Kidney epithelial cell (primary cell): ENCODE measurements at regions not wholly inside any gene's neighbourhood (a gene's known extent, or its start where the extent isn't known, plus 50 kb on each side); places are given as distances from the start of the nearest gene placed in this dataset.

Source experiments
- DNase-seq: peaks from one replicate; pipeline ENCODE4 v3.0.0-alpha.2; 2010; ENCODE audit warnings: low read depth
- H3K27me3 ChIP-seq: 2 replicates; pipeline ENCODE4 v1.6.0; 2011; ENCODE audit warnings: low read length; ENCODE audit not compliant: control insufficient read depth, insufficient read depth
- H3K36me3 ChIP-seq: 2 replicates; pipeline ENCODE4 v1.5.1; 2011; ENCODE audit warnings: low read length; ENCODE audit not compliant: control insufficient read depth, insufficient read depth
- H3K4me3 ChIP-seq: 2 replicates; pipeline ENCODE4 v1.5.1; 2011; ENCODE audit warnings: low read depth, mild to moderate bottlenecking, control low read depth, low read length
- CTCF ChIP-seq: IDR thresholded peaks from 2 replicates; pipeline ENCODE4 v1.5.1; 2011; ENCODE audit warnings: mild to moderate bottlenecking, moderate library complexity, low read length, control low read depth, inconsistent platforms; ENCODE audit not compliant: insufficient read depth, poor library complexity, severe bottlenecking

- Histone ChIP-seq H3K36me3 (no peaks in the 10 kb centered on the region), H3K27me3 (peaks cover 2% of the 10 kb centered on the region), H3K4me3 (no peak overlapping the region)
- TF ChIP-seq CTCF = peak; percentile 81
- DNase-seq = peak; percentile 7
Measured at GRCh38 chr14:76647697-76648298, 113.5 kb upstream of the VASH1 start.

GRCh38 chr14:76651410-76652055, 109.7 kb upstream of the VASH1 start:
- TF ChIP-seq CTCF = no peak
- Histone ChIP-seq H3K36me3 (no peaks in the 10 kb centered on the region), H3K4me3 (no peak overlapping the region), H3K27me3 (peaks cover 2% of the 10 kb centered on the region)
- DNase-seq = no peak

- no peak overlapping the region for H3K4me3 ChIP-seq
- H3K36me3 ChIP-seq = no peaks in the 10 kb centered on the region
- TF ChIP-seq CTCF = no peak
- no peak for DNase-seq
- peaks cover 2% of the 10 kb centered on the region for H3K27me3 ChIP-seq
Measured at GRCh38 chr14:76653875-76654572, 107.2 kb upstream of the VASH1 start.

- Histone ChIP-seq H3K36me3 (no peaks in the 10 kb centered on the region), H3K27me3 (peaks cover 2% of the 10 kb centered on the region), H3K4me3 (no peak overlapping the region)
- DNase-seq = no peak
- no peak for TF ChIP-seq CTCF
Measured at GRCh38 chr14:76654573-76655108, 106.6 kb upstream of the VASH1 start.

- no peak for TF ChIP-seq CTCF
- no peak for DNase-seq
- no peaks in the 10 kb centered on the region for H3K36me3 ChIP-seq
- peaks cover 2% of the 10 kb centered on the region for H3K27me3 ChIP-seq
- no peak overlapping the region for H3K4me3 ChIP-seq
Measured at GRCh38 chr14:76655331-76655730, 105.9 kb upstream of the VASH1 start.
